ENCODE measurements at regions not wholly inside any gene's neighbourhood (a gene's known extent, or its start where the extent isn't known, plus 50 kb on each side); places are given as distances from the start of the nearest gene placed in this dataset.

GRCh38 chr13:76708138-76708688, 178.0 kb downstream of the KCTD12 start:
- DNase-seq (peak; percentile 60 to 80 (median 68)), ATAC-seq (ENCODE audit: insufficient read depth, low FRiP score) (no peak)
- Histone ChIP-seq H3K9me3 (ENCODE audit: control insufficient read depth in 4 of 4, insufficient read depth in 3 of 4, low read length in 3 of 4) (no peaks in the 10 kb centered on the region), H3K27me3 (ENCODE audit: control insufficient read depth in 3 of 3, insufficient read depth in 3 of 3, low read length in 2 of 3) (no peaks in the 10 kb centered on the region), H3K4me3 (no peak overlapping the region), H3K36me3 (ENCODE audit: control insufficient read depth in 4 of 4, insufficient read depth in 4 of 4, low read length in 4 of 4) (no peaks in the 10 kb centered on the region), H3K4me1 (ENCODE audit: control insufficient read depth in 5 of 5, insufficient read depth in 5 of 5, low read length in 5 of 5) (peaks cover 0 to 65% (median 2%) of the 10 kb centered on the region in 5 donors), H3K27ac (ENCODE audit: low read depth in 1 of 2, low read length in 1 of 2) (no peak overlapping the region), H3K9ac (ENCODE audit: insufficient read depth in 1 of 2, low read length in 2 of 2) (no peak overlapping the region)
- TF ChIP-seq CTCF (IDR thresholded peaks at IDR 0.05; ENCODE audit: control extremely low read depth, extremely low read depth): no peak
- WGBS, 2 donors: 80 to 84% methylated on average over 6 of the region's 6 CpGs

- peaks cover 0 to 65% (median 2%) of the 10 kb centered on the region in 5 donors for H3K4me1 ChIP-seq (ENCODE audit: control insufficient read depth in 5 of 5, insufficient read depth in 5 of 5, low read length in 5 of 5)
- ATAC-seq (ENCODE audit: insufficient read depth, low FRiP score) (no peak), DNase-seq (no peak)
- H3K27me3 ChIP-seq (ENCODE audit: control insufficient read depth in 3 of 3, insufficient read depth in 3 of 3, low read length in 2 of 3): no peaks in the 10 kb centered on the region
- WGBS, 2 donors: 94% methylated on average over 3 of the region's 3 CpGs
- H3K4me3 ChIP-seq: no peak overlapping the region
- H3K27ac ChIP-seq (ENCODE audit: low read depth in 1 of 2, low read length in 1 of 2): no peak overlapping the region
- TF ChIP-seq CTCF (IDR thresholded peaks at IDR 0.05; ENCODE audit: control extremely low read depth, extremely low read depth): no peak
- no peaks in the 10 kb centered on the region for H3K36me3 ChIP-seq (ENCODE audit: control insufficient read depth in 4 of 4, insufficient read depth in 4 of 4, low read length in 4 of 4)
- H3K9ac ChIP-seq (ENCODE audit: insufficient read depth in 1 of 2, low read length in 2 of 2): no peak overlapping the region
- no peaks in the 10 kb centered on the region for H3K9me3 ChIP-seq (ENCODE audit: control insufficient read depth in 4 of 4, insufficient read depth in 3 of 4, low read length in 3 of 4)
Observed at GRCh38 chr13:76707360-76707759, 178.8 kb downstream of the KCTD12 start.

DNA sequence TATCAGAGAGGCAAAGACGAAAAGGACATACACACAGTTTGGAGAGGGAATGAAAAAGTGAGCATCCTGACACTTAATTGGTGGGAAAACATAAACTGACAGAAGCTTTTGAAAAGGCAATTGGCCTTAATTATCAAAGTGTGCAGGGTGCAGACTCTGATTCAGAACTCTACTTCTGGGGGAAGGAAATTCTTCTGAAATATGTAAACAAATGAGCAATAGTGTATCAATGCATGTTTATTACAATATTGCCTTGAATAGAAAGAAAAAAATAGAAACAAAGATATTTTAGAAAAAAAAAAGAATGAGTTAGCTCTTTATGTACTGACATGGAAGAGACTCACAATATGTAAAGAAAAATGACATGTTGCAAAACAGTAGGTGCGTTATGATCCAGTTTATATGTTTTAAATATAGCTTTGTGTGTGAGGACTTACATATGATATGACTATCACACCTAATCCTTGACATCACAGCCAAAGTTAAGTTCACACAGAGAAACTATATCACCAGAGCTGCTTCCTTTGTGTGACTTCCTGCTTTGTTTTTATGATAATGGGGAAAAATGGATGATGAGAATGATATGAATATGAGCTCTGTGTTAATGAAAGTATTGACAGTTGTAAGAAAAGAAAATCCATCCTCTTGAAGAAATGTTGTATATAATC, 182.4 kb downstream of the KCTD12 start:
- DNase-seq: peak in 2 of 3 donors; percentile 32 to 62
- WGBS, 2 donors: 65 to 72% methylated on average over 2 of the region's 2 CpGs
- TF ChIP-seq CTCF (IDR thresholded peaks at IDR 0.05; ENCODE audit: control extremely low read depth, extremely low read depth): no peak
- Histone ChIP-seq H3K4me3 (no peak overlapping the region), H3K9me3 (ENCODE audit: control insufficient read depth in 4 of 4, insufficient read depth in 3 of 4, low read length in 3 of 4) (no peaks in the 10 kb centered on the region), H3K36me3 (ENCODE audit: control insufficient read depth in 4 of 4, insufficient read depth in 4 of 4, low read length in 4 of 4) (no peaks in the 10 kb centered on the region), H3K4me1 (ENCODE audit: control insufficient read depth in 5 of 5, insufficient read depth in 5 of 5, low read length in 5 of 5) (peaks cover 0 to 30% (median 0%) of the 10 kb centered on the region in 5 donors), H3K27me3 (ENCODE audit: control insufficient read depth in 3 of 3, insufficient read depth in 3 of 3, low read length in 2 of 3) (no peaks in the 10 kb centered on the region), H3K9ac (ENCODE audit: insufficient read depth in 1 of 2, low read length in 2 of 2) (no peak overlapping the region), H3K27ac (ENCODE audit: low read depth in 1 of 2, low read length in 1 of 2) (no peak overlapping the region)
- no peak for ATAC-seq (ENCODE audit: insufficient read depth, low FRiP score)

Data from lung (tissue), 11 donors.